Naive thymus-derived CD8-positive, alpha-beta T cell (primary cell): ENCODE measurements at regions not wholly inside any gene's neighbourhood (a gene's known extent, or its start where the extent isn't known, plus 50 kb on each side); places are given as distances from the start of the nearest gene placed in this dataset.
"Not testable (repeated sequence)": the region's sequence is repeated elsewhere in the genome, so short reads cannot be mapped to it uniquely, and the experiment has no call there.

Source experiments
- ATAC-seq, 2 donors: fragments of 150-1000 bp; cut with Tn5 transposase in 1 of 2; sonication (Bioruptor Pico), chemical (Tn5 transposase) in 1 of 2; 1 replicate in 1 of 2; 2 replicates in 1 of 2; pipeline ENCODE4 v1.10.0; 2021; ENCODE audit warnings: mild to moderate bottlenecking in 2 of 2, moderate library complexity in 2 of 2
- POLR2A ChIA-PET: fragments of 350-600 bp; sonication (Branson Sonifier 250); formaldehyde crosslinking; loops from one replicate; lab custom pipeline; 2021; ENCODE audit warnings: antibody characterized with exemption; lab: Charles Lee
- DNase-seq, 10 donors: peaks; one replicate each; pipeline versions ENCODE4 v3.0.0 to v3.0.0-alpha.2; 2020 to 2022
- H3K27ac Mint-ChIP-seq, 10 donors: one replicate each; pipeline ENCODE4 v1.8.0; 2020 to 2022; ENCODE audit warnings: mild to moderate bottlenecking in 10 of 10, mixed read lengths in 10 of 10, moderate library complexity in 4 of 10, inconsistent platforms in 1 of 10
- H3K27me3 Mint-ChIP-seq, 5 donors: one replicate each; pipeline ENCODE4 v1.8.0; 2021 to 2022; ENCODE audit warnings: mixed read lengths in 5 of 5
- H3K36me3 Mint-ChIP-seq, 3 donors: one replicate each; pipeline ENCODE4 v1.8.0; 2020 to 2022; ENCODE audit warnings: mixed read lengths in 3 of 3, mild to moderate bottlenecking in 2 of 3, inconsistent platforms in 1 of 3
- H3K4me1 Mint-ChIP-seq, 4 donors: one replicate each; pipeline ENCODE4 v1.8.0; 2021 to 2022; ENCODE audit warnings: mixed read lengths in 4 of 4
- H3K4me3 Mint-ChIP-seq, 10 donors: one replicate each; pipeline ENCODE4 v1.8.0; 2020 to 2022; ENCODE audit warnings: mild to moderate bottlenecking in 10 of 10, mixed read lengths in 10 of 10, moderate library complexity in 6 of 10, inconsistent platforms in 1 of 10
- H3K9me3 Mint-ChIP-seq, 9 donors: one replicate each; pipeline ENCODE4 v1.8.0; 2020 to 2022; ENCODE audit warnings: mixed read lengths in 9 of 9, mild to moderate bottlenecking in 3 of 9, inconsistent platforms in 1 of 9, moderate library complexity in 1 of 9

DNA sequence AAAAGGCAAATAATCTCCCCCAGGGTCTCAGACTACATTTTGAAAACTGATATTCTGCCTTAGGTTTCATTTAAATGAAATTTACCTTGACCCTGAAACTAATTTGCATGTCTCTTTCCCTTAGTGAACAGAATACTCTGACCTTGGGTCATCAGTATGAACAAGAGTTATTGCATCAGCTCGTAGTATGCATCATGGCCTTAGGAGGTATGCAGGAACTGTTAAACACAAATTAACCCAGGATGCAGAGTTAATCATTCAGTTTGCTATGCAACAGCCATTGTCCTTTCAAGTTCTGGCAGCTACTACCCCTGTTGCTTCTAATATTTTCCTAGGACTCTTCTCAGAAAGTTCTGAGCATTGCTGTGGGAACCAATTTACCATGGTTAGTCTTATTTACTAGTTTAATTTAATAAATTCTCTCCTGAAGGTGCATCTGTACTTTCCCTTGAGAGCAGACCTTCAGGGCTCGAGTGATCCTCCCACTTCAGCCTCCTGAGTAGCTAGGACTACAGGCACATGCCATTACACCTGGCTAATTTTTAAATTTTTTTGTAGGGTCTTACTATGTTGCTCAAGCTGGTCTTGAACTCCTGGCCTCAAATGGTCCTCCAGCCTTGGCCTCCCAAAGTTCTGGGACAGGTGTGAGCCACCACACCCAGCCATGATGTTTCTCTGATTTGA is 126.7 kb downstream of the TTC6 start:
- ATAC-seq (no peak), DNase-seq (no peak)
- POLR2A ChIA-PET, result no interaction called here
- Mint-ChIP-seq H3K4me3 (no peak overlapping the region), H3K9me3 (peaks cover 0 to 3% (median 0%) of the 10 kb centered on the region in 9 donors), H3K4me1 (no peaks in the 10 kb centered on the region), H3K36me3 (no peaks in the 10 kb centered on the region), H3K27ac (no peak overlapping the region), H3K27me3 (no peaks in the 10 kb centered on the region)

DNA sequence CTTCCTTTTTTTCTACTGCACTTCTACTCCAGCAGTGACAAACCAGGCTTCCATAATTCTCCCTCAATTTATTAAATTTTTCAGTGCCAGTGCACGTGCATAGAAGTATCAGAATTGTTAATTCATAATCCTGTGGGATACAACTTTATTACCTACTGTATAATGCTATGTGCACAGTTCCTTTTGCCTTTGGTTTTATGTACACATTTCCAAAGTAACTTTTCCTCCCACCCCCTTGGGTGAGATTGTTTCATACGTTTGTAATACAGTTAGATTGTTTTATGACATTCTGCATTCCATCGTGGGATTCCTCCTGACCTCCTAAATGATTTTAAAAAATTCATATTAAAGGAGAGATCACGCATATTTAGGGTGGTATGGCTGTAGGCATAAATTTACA is 128.1 kb downstream of the TTC6 start:
- POLR2A ChIA-PET, result no interaction called here
- ATAC-seq (no peak), DNase-seq (no peak)
- Mint-ChIP-seq H3K27ac (no peak overlapping the region), H3K4me3 (no peak overlapping the region), H3K4me1 (no peaks in the 10 kb centered on the region), H3K9me3 (peaks cover 0 to 3% (median 0%) of the 10 kb centered on the region in 9 donors), H3K27me3 (no peaks in the 10 kb centered on the region), H3K36me3 (no peaks in the 10 kb centered on the region)

DNA sequence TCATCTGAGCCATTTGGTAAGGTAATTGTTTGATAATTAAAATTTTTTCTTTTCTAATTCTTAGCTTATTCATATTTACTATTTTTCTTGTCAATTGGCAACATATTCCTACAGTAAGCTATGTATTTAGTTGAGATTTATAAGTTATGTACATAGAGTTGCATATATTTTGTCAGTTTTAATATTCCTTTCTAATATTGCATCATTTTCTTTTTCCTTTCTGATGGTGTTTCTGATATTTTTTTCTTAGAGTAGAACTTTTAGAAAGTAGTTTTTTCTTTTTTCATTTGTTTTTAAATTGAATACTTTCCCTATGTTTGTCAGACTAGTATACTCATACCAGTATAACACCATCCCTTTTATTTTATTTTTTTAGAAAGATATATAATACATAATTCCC is 131.3 kb downstream of the TTC6 start:
- Mint-ChIP-seq H3K36me3 (no peaks in the 10 kb centered on the region), H3K4me3 (no peak overlapping the region), H3K4me1 (no peaks in the 10 kb centered on the region), H3K9me3 (peaks cover 0 to 3% (median 0%) of the 10 kb centered on the region in 9 donors), H3K27me3 (no peaks in the 10 kb centered on the region), H3K27ac (no peak overlapping the region)
- no peak for DNase-seq
- ATAC-seq, result no peak
- POLR2A ChIA-PET, result no interaction called here

DNA sequence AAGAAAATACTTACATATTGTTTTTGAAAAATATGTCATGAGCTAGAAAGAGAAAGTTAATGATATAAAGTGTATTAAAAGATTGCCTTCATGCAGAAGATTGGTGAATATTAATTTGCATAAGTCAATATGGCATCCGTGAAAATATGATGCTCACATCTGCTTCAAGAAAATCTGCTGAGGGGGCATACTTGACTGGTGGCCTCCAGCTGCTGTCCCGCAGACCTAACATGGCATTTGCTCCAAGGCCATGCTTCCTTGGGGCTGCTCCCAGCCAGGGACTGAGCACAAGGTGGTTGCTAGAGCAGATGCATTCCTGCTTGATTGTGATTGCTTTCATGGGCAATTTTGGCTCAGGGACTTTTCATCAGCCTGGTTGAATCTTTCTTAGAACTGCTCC is 133.8 kb downstream of the TTC6 start:
- no peak overlapping the region for H3K4me3 Mint-ChIP-seq
- H3K9me3 Mint-ChIP-seq, result peaks cover 0 to 5% (median 0%) of the 10 kb centered on the region in 9 donors
- no peak overlapping the region for H3K27ac Mint-ChIP-seq
- DNase-seq, result no peak
- no peaks in the 10 kb centered on the region for H3K4me1 Mint-ChIP-seq
- no peaks in the 10 kb centered on the region for H3K27me3 Mint-ChIP-seq
- ATAC-seq, result no peak
- POLR2A ChIA-PET, result no interaction called here
- no peaks in the 10 kb centered on the region for H3K36me3 Mint-ChIP-seq

DNA sequence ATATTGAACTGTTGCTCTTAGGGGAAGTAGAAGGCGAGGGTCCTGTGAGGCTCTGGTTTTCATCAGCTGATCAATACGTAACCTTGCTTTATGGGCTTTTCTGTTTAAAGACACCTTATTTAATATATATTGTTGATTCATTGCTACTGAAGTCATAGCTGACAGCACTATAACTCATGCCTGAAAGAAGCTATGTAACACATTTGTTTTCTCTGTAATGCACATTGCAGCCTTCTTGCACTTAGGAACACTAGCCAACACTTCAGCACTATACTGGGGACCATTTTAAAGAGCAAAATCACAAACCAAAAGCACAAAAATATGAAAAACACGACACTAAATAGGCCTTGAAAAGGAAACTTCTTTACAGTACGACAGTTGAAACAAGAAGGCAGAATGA is 135.7 kb downstream of the TTC6 start:
- DNase-seq (no peak), ATAC-seq (no peak)
- no peaks in the 10 kb centered on the region for H3K36me3 Mint-ChIP-seq
- no peak overlapping the region for H3K4me3 Mint-ChIP-seq
- no peak overlapping the region for H3K27ac Mint-ChIP-seq
- H3K9me3 Mint-ChIP-seq, result peaks cover 0 to 5% (median 0%) of the 10 kb centered on the region in 9 donors
- no peaks in the 10 kb centered on the region for H3K4me1 Mint-ChIP-seq
- POLR2A ChIA-PET, result no interaction called here
- no peaks in the 10 kb centered on the region for H3K27me3 Mint-ChIP-seq

DNA sequence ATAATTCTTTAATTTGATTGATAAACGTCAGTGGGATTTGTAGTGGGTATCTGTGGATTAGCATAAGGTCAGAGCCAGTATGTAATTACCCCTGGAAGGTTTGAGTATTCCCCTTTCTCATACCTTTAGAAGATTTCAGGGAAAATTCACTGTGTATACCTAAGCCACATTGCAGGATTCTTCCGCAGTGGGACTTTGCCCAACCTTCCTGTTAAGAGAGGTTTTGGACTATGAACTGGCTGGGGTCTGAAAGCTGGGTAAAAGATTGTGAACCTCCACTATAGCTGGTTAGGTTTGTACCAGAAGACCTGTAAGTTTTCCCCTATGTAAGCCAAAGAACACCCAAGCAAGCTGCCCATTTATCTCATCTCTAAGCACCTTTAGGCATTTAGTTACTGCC is 150.2 kb downstream of the TTC6 start:
- ATAC-seq (no peak), DNase-seq (no peak)
- H3K27ac Mint-ChIP-seq, result no peak overlapping the region
- H3K9me3 Mint-ChIP-seq, result peaks cover 0 to 21% (median 2%) of the 10 kb centered on the region in 9 donors
- H3K4me1 Mint-ChIP-seq, result no peaks in the 10 kb centered on the region
- H3K27me3 Mint-ChIP-seq, result peaks cover 0 to 8% (median 0%) of the 10 kb centered on the region in 5 donors
- no peak overlapping the region for H3K4me3 Mint-ChIP-seq
- no peaks in the 10 kb centered on the region for H3K36me3 Mint-ChIP-seq
- POLR2A ChIA-PET, result no interaction called here

DNA sequence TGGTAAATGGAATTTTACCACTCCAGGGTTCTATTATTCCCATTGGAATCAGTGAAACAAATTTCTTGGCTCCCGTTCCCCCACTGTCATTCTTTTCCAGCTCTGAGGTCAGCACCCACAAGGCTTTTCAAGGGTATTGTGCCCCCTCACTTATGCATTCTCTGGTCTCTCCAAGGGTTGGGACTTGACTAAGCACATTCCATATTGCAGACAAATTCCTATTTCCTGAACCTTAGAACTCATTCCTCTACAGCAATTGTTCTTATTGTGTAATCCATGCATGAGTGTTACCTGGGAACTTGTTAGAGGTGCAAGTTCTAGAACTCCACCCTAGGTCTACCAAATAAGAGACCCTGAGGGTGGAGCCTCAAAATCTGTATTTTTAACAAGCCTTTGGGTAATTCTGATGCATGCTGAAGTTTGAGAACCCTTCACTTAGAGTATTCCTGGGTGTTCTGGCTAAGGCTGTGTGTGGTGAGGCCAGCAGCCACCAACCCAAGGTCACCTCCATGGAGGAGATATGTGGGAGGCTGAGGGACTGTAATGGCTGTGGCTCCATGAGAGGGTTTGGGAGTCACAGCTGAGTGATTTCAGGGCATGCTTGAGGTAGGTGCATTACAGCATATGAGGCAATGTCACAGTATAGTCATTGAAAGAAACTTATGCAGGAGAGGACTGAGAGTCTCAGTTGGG is 150.9 kb downstream of the TTC6 start:
- no peak for DNase-seq
- H3K9me3 Mint-ChIP-seq, result peaks cover 0 to 21% (median 2%) of the 10 kb centered on the region in 9 donors
- no peak overlapping the region for H3K27ac Mint-ChIP-seq
- no peak for ATAC-seq
- peaks cover 0 to 8% (median 0%) of the 10 kb centered on the region in 5 donors for H3K27me3 Mint-ChIP-seq
- no peak overlapping the region for H3K4me3 Mint-ChIP-seq
- no peaks in the 10 kb centered on the region for H3K36me3 Mint-ChIP-seq
- H3K4me1 Mint-ChIP-seq, result no peaks in the 10 kb centered on the region
- POLR2A ChIA-PET, result no interaction called here

DNA sequence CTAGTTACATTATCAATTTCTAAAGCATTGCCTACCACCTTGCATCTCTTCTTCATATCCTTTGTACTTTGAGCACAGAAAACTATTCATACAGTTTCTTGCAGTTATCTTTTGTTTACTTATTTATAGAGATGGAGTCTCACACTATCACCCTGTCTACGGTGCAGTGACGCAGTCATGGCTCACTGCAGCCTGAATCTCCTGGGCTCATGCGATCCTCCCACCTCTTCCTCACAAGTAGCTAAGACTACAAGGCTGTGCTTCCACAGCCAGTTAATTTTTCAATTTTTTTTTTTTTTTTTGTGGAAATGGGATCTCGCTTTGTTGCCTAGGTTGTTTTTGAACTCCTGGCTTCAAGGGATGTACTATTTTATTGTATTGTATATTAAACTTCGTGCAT is 158.0 kb downstream of the TTC6 start:
- Mint-ChIP-seq H3K27ac (no peak overlapping the region), H3K4me3 (no peak overlapping the region), H3K27me3 (peaks cover 0 to 8% (median 0%) of the 10 kb centered on the region in 5 donors), H3K4me1 (no peaks in the 10 kb centered on the region), H3K36me3 (no peaks in the 10 kb centered on the region), H3K9me3 (peaks cover 0 to 13% (median 1%) of the 10 kb centered on the region in 9 donors)
- POLR2A ChIA-PET, result no interaction called here
- DNase-seq, result no peak
- no peak for ATAC-seq

DNA sequence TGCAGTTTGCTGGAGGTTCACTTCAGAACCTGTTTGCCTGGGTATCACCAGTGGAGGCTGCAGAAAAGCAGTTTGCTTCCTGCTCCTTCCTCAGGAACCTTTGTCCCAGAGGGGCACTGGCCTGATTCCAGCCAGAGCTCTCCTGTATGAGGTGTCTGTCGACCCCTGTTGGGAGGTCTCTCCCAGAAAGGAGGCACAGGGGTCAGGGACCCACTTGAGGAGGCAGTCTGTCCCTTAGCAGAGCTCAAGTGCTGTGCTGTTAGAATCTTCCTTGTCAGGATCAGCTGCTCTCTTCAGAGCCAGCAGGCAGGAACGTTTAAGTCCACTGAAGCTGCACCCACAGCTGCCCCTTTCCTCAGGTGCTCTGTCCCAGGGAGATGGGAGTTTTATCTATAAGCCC is 164.8 kb downstream of the TTC6 start:
- peaks cover 0 to 23% (median 5%) of the 10 kb centered on the region in 9 donors for H3K9me3 Mint-ChIP-seq
- H3K27me3 Mint-ChIP-seq, ATAC-seq, H3K36me3 Mint-ChIP-seq, H3K27ac Mint-ChIP-seq, DNase-seq, H3K4me1 Mint-ChIP-seq, POLR2A ChIA-PET, H3K4me3 Mint-ChIP-seq: not testable (repeated sequence)

DNA sequence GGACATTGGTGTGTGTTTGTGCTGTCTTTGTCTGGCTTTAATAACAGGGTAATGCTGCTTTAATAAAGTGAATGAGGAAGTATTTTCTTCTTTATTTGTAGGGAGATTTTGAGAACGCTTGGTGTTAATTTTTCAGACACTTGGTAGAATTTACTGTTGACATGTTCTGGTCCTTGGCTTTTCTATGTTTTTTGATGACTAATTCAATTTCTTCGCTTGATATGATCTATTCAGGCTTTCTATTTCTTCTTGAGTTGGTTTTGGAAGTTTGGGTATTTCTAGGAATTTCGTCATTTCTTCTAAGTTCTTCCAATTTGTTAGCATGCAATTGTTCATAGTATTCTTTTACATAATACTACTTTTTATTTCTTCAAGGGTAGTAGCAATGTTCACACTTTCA is 167.8 kb downstream of the TTC6 start:
- ATAC-seq (no peak), DNase-seq (no peak)
- no peak overlapping the region for H3K4me3 Mint-ChIP-seq
- peaks cover 0 to 7% (median 0%) of the 10 kb centered on the region in 3 donors for H3K36me3 Mint-ChIP-seq
- H3K4me1 Mint-ChIP-seq, result no peaks in the 10 kb centered on the region
- H3K9me3 Mint-ChIP-seq, result peaks cover 0 to 35% (median 16%) of the 10 kb centered on the region in 9 donors
- H3K27me3 Mint-ChIP-seq, result peaks cover 0 to 3% (median 0%) of the 10 kb centered on the region in 5 donors
- no peak overlapping the region for H3K27ac Mint-ChIP-seq
- POLR2A ChIA-PET, result no interaction called here

DNA sequence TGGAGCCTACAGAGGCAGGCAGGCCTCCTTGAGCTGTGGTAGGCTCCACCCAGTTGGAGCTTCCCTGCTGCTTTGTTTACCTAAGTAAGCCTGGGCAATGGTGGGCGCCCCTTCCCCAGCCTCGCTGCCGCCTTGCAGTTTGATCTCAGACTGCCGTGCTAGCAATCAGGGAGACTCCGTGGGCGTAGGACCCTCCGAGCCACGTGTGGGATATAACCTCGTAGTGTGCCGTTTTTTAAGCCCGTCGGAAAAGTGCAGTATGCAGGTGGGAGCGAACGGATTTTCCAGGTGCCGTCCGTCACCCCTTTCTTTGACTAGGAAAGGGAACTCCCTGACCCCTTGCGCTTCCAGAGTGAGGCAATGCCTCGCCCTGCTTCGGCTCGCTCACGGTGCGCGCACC is 176.9 kb downstream of the TTC6 start:
- ATAC-seq, result not testable (repeated sequence)

DNA sequence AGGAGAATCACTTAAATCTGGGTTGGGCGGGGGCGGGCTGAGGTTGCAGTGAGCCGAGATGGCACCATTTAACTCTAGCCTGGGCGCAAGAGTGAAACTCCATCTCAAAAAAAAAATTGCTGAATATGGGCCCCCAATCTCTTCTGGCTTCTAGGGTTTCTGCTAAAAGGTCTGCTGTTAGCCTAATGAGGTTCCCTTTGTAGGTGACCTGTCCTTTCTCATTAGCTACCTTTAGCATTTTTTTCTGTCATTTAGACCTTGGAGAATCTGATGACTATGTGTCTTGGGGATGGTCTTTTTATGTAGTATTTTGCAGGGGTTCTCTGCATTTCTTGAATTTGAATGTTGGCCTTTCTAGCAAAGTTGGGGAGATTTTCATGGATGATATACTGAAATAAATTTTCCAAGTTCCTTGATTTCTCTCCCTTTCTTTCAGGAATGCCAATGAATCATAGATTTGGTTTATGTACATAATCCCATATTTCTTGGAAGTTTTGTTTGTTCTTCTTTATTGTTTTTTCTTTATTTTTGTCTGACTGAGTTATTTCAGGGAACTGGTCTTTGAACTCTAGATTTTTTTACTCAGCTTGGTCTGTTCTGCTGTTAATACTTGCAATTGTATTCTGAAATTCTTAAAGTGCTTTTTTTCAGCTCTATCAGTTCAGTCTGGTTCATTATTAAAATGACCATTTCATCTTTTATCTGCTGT is 181.5 kb downstream of the TTC6 start:
- DNase-seq, result no peak
- H3K9me3 Mint-ChIP-seq, result peaks cover 5 to 51% (median 19%) of the 10 kb centered on the region in 9 donors
- H3K4me3 Mint-ChIP-seq, result no peak overlapping the region
- H3K4me1 Mint-ChIP-seq, result no peaks in the 10 kb centered on the region
- POLR2A ChIA-PET, result no interaction called here
- peaks cover 0 to 9% (median 0%) of the 10 kb centered on the region in 5 donors for H3K27me3 Mint-ChIP-seq
- no peaks in the 10 kb centered on the region for H3K36me3 Mint-ChIP-seq
- H3K27ac Mint-ChIP-seq, result no peak overlapping the region
- no peak for ATAC-seq

More for the DNA sequence above, 176.9 kb downstream of the TTC6 start:
- H3K4me1 Mint-ChIP-seq, H3K27me3 Mint-ChIP-seq, POLR2A ChIA-PET, H3K27ac Mint-ChIP-seq, H3K4me3 Mint-ChIP-seq, DNase-seq, H3K36me3 Mint-ChIP-seq: not testable (repeated sequence)
- peaks cover 3 to 29% (median 15%) of the 10 kb centered on the region in 9 donors for H3K9me3 Mint-ChIP-seq
